Erythroblast (primary cell): ENCODE measurements at regions not wholly inside any gene's neighbourhood (a gene's known extent, or its start where the extent isn't known, plus 50 kb on each side); places are given as distances from the start of the nearest gene placed in this dataset.

Experiments used
- GATA1 ChIP-seq: IDR thresholded peaks from 2 replicates; pipeline ENCODE4 v1.6.1; 2011; ENCODE audit warnings: low read depth, mild to moderate bottlenecking, control low read depth, low read length, moderate library complexity
- POLR2A ChIP-seq: IDR thresholded peaks from 2 replicates; pipeline ENCODE4 v1.6.1; 2011; ENCODE audit warnings: mild to moderate bottlenecking, low read length

DNA sequence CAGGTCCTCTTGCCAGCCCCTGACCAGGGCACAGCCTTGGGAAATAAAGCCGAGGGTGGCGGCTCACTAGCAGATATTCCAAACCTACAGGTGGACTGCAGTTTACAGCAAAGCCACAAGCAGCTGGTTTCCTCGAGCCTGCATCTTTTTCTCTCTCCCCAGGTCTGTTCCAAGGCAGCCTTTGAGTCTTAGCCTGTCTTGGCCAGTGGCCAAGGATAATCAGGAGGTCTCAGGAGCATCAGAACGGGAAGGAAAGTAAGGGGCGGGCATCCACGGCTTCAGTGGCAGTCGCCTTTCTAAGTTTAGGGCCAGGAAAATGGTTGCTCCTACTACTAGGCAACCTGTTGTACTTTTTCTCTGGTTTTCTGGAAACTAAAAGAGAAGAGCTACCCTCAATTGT lies 219.7 kb upstream of the ZMIZ1 start:
- no peak for TF ChIP-seq POLR2A
- no peak for TF ChIP-seq GATA1
